HPDE6-E6E7 (cell line): ENCODE measurements at regions not wholly inside any gene's neighbourhood (a gene's known extent, or its start where the extent isn't known, plus 50 kb on each side); places are given as distances from the start of the nearest gene placed in this dataset.

ENCODE experiments used
- DNase-seq: peaks from one replicate; pipeline ENCODE4 v3.0.0; 2011; ENCODE audit warnings: missing footprints; ENCODE audit errors: extremely low spot score

- DNase-seq = no peak
Observed at GRCh38 chr7:46725136-46725535, 804.1 kb upstream of the IGFBP3 start.

GRCh38 chr7:46723742-46724141, 802.7 kb upstream of the IGFBP3 start:
- no peak for DNase-seq

GRCh38 chr7:46723003-46723402, 801.9 kb upstream of the IGFBP3 start:
- DNase-seq = no peak

GRCh38 chr7:46720761-46721160, 799.7 kb upstream of the IGFBP3 start:
- DNase-seq = no peak

GRCh38 chr7:46719616-46720015, 798.5 kb upstream of the IGFBP3 start:
- no peak for DNase-seq

GRCh38 chr7:46716926-46717325, 795.9 kb upstream of the IGFBP3 start:
- no peak for DNase-seq

- DNase-seq = no peak
Observed at GRCh38 chr7:46715579-46715978, 794.5 kb upstream of the IGFBP3 start.

- no peak for DNase-seq
Observed at GRCh38 chr7:46714904-46715303, 793.8 kb upstream of the IGFBP3 start.

GRCh38 chr7:46713868-46714596, 793.0 kb upstream of the IGFBP3 start:
- DNase-seq = no peak

- DNase-seq = no peak
Observed at GRCh38 chr7:46710927-46711326, 789.9 kb upstream of the IGFBP3 start.

GRCh38 chr7:46707973-46708372, 786.9 kb upstream of the IGFBP3 start:
- no peak for DNase-seq

- no peak for DNase-seq
Observed at GRCh38 chr7:46705386-46706255, 784.5 kb upstream of the IGFBP3 start.

GRCh38 chr7:46696741-46697140, 775.7 kb upstream of the IGFBP3 start:
- DNase-seq = no peak

GRCh38 chr7:46695051-46695708, 774.1 kb upstream of the IGFBP3 start:
- DNase-seq = no peak

GRCh38 chr7:46694058-46694457, 773.0 kb upstream of the IGFBP3 start:
- DNase-seq = no peak

- no peak for DNase-seq
Observed at GRCh38 chr7:46687203-46687602, 766.1 kb upstream of the IGFBP3 start.

GRCh38 chr7:46685051-46685450, 764.0 kb upstream of the IGFBP3 start:
- no peak for DNase-seq

- no peak for DNase-seq
Observed at GRCh38 chr7:46682836-46683624, 762.0 kb upstream of the IGFBP3 start.

- no peak for DNase-seq
Observed at GRCh38 chr7:46681865-46682503, 760.9 kb upstream of the IGFBP3 start.

- no peak for DNase-seq
Observed at GRCh38 chr7:46680147-46680546, 759.1 kb upstream of the IGFBP3 start.

GRCh38 chr7:46679671-46680070, 758.6 kb upstream of the IGFBP3 start:
- DNase-seq = no peak
